HG03439 (cell line): ENCODE measurements at regions not wholly inside any gene's neighbourhood (a gene's known extent, or its start where the extent isn't known, plus 50 kb on each side); places are given as distances from the start of the nearest gene placed in this dataset.
"Not testable (repeated sequence)": the region's sequence is repeated elsewhere in the genome, so short reads cannot be mapped to it uniquely, and the experiment has no call there.

ENCODE experiments used
- ATAC-seq: cut with Tn5 transposase; IDR thresholded peaks from one replicate; pipeline ENCODE4 v1.9.1; 2021; ENCODE audit warnings: mild to moderate bottlenecking, moderate library complexity; ENCODE audit not compliant: unreplicated experiment

GRCh38 chr14:84496677-84497076, 1033.3 kb upstream of the FLRT2 start:
- ATAC-seq: no peak

GRCh38 chr14:84512823-84513222, 1017.1 kb upstream of the FLRT2 start:
- not testable (repeated sequence) for ATAC-seq

- no peak for ATAC-seq
Observed at GRCh38 chr14:84519836-84520235, 1010.1 kb upstream of the FLRT2 start.

GRCh38 chr14:84520711-84521338, 1009.1 kb upstream of the FLRT2 start:
- ATAC-seq: no peak

- no peak for ATAC-seq
Observed at GRCh38 chr14:84523746-84524145, 1006.2 kb upstream of the FLRT2 start.

GRCh38 chr14:84527706-84528105, 1002.2 kb upstream of the FLRT2 start:
- no peak for ATAC-seq

- ATAC-seq: no peak
Observed at GRCh38 chr14:84532016-84532415, 997.9 kb upstream of the FLRT2 start.

- ATAC-seq: no peak
Observed at GRCh38 chr14:84533181-84533725, 996.7 kb upstream of the FLRT2 start.

- ATAC-seq: no peak
Observed at GRCh38 chr14:84533791-84534190, 996.2 kb upstream of the FLRT2 start.

- ATAC-seq: no peak
Observed at GRCh38 chr14:84535484-84535883, 994.5 kb upstream of the FLRT2 start.

GRCh38 chr14:84535976-84536375, 994.0 kb upstream of the FLRT2 start:
- ATAC-seq: no peak

GRCh38 chr14:84541018-84541417, 988.9 kb upstream of the FLRT2 start:
- ATAC-seq: no peak

- ATAC-seq: no peak
Observed at GRCh38 chr14:84543859-84544258, 986.1 kb upstream of the FLRT2 start.

- ATAC-seq: no peak
Observed at GRCh38 chr14:84544486-84545131, 985.3 kb upstream of the FLRT2 start.

- ATAC-seq: no peak
Observed at GRCh38 chr14:84546236-84546635, 983.7 kb upstream of the FLRT2 start.

GRCh38 chr14:84554136-84554535, 975.8 kb upstream of the FLRT2 start:
- ATAC-seq: no peak

- ATAC-seq: no peak
Observed at GRCh38 chr14:84555493-84555892, 974.5 kb upstream of the FLRT2 start.

- ATAC-seq: no peak
Observed at GRCh38 chr14:84566109-84566508, 963.8 kb upstream of the FLRT2 start.

GRCh38 chr14:84575681-84576080, 954.3 kb upstream of the FLRT2 start:
- ATAC-seq: no peak

- no peak for ATAC-seq
Observed at GRCh38 chr14:84579292-84579691, 950.7 kb upstream of the FLRT2 start.

- ATAC-seq: no peak
Observed at GRCh38 chr14:84581041-84581440, 948.9 kb upstream of the FLRT2 start.

- ATAC-seq: no peak
Observed at GRCh38 chr14:84584511-84584910, 945.4 kb upstream of the FLRT2 start.
